ENCODE measurements at regions not wholly inside any gene's neighbourhood (a gene's known extent, or its start where the extent isn't known, plus 50 kb on each side); places are given as distances from the start of the nearest gene placed in this dataset.

GRCh38 chr13:79740991-79741390, 260.0 kb downstream of the NDFIP2 start:
- Histone ChIP-seq H3K4me1 (ENCODE audit: control insufficient read depth, low read depth, low read length) (no peaks in the 10 kb centered on the region), H3K36me3 (ENCODE audit: control insufficient read depth, low read depth, low read length) (no peaks in the 10 kb centered on the region), H3K27me3 (ENCODE audit: control insufficient read depth, insufficient read depth, low read length) (no peaks in the 10 kb centered on the region), H3K9ac (ENCODE audit: low read length) (no peak overlapping the region), H3K9me3 (ENCODE audit: control insufficient read depth, low read depth, low read length) (no peaks in the 10 kb centered on the region), H3K4me3 (ENCODE audit: low read length) (no peak overlapping the region), H3K27ac (ENCODE audit: low read length) (no peak overlapping the region)

- H3K27ac ChIP-seq (ENCODE audit: low read length): no peak overlapping the region
- H3K27me3 ChIP-seq (ENCODE audit: control insufficient read depth, insufficient read depth, low read length): no peaks in the 10 kb centered on the region
Observed at GRCh38 chr13:79736356-79736755, 255.4 kb downstream of the NDFIP2 start.

GRCh38 chr13:79735228-79735627, 254.3 kb downstream of the NDFIP2 start:
- Histone ChIP-seq H3K27ac (ENCODE audit: low read length) (no peak overlapping the region), H3K9me3 (ENCODE audit: control insufficient read depth, low read depth, low read length) (no peaks in the 10 kb centered on the region), H3K4me1 (ENCODE audit: control insufficient read depth, low read depth, low read length) (no peaks in the 10 kb centered on the region), H3K9ac (ENCODE audit: low read length) (no peak overlapping the region), H3K36me3 (ENCODE audit: control insufficient read depth, low read depth, low read length) (no peaks in the 10 kb centered on the region), H3K27me3 (ENCODE audit: control insufficient read depth, insufficient read depth, low read length) (no peaks in the 10 kb centered on the region), H3K4me3 (ENCODE audit: low read length) (no peak overlapping the region)

More at GRCh38 chr13:79736356-79736755, 255.4 kb downstream of the NDFIP2 start:
- Histone ChIP-seq H3K4me3 (ENCODE audit: low read length) (no peak overlapping the region), H3K36me3 (ENCODE audit: control insufficient read depth, low read depth, low read length) (no peaks in the 10 kb centered on the region), H3K9ac (ENCODE audit: low read length) (no peak overlapping the region), H3K9me3 (ENCODE audit: control insufficient read depth, low read depth, low read length) (no peaks in the 10 kb centered on the region), H3K4me1 (ENCODE audit: control insufficient read depth, low read depth, low read length) (no peaks in the 10 kb centered on the region)

GRCh38 chr13:79727086-79727485, 246.1 kb downstream of the NDFIP2 start:
- H3K27me3 ChIP-seq (ENCODE audit: control insufficient read depth, insufficient read depth, low read length): no peaks in the 10 kb centered on the region
- no peaks in the 10 kb centered on the region for H3K9me3 ChIP-seq (ENCODE audit: control insufficient read depth, low read depth, low read length)
- no peaks in the 10 kb centered on the region for H3K36me3 ChIP-seq (ENCODE audit: control insufficient read depth, low read depth, low read length)
- H3K4me3 ChIP-seq (ENCODE audit: low read length): no peak overlapping the region
- no peak overlapping the region for H3K27ac ChIP-seq (ENCODE audit: low read length)
- H3K9ac ChIP-seq (ENCODE audit: low read length): no peak overlapping the region
- no peaks in the 10 kb centered on the region for H3K4me1 ChIP-seq (ENCODE audit: control insufficient read depth, low read depth, low read length)

- Histone ChIP-seq H3K36me3 (ENCODE audit: control insufficient read depth, low read depth, low read length) (no peaks in the 10 kb centered on the region), H3K9ac (ENCODE audit: low read length) (no peak overlapping the region), H3K4me3 (ENCODE audit: low read length) (no peak overlapping the region), H3K4me1 (ENCODE audit: control insufficient read depth, low read depth, low read length) (no peaks in the 10 kb centered on the region), H3K9me3 (ENCODE audit: control insufficient read depth, low read depth, low read length) (no peaks in the 10 kb centered on the region), H3K27me3 (ENCODE audit: control insufficient read depth, insufficient read depth, low read length) (no peaks in the 10 kb centered on the region), H3K27ac (ENCODE audit: low read length) (no peak overlapping the region)
Observed at GRCh38 chr13:79725841-79726240, 244.9 kb downstream of the NDFIP2 start.

GRCh38 chr13:79724348-79725103, 243.6 kb downstream of the NDFIP2 start:
- Histone ChIP-seq H3K27ac (ENCODE audit: low read length) (no peak overlapping the region), H3K36me3 (ENCODE audit: control insufficient read depth, low read depth, low read length) (no peaks in the 10 kb centered on the region), H3K4me3 (ENCODE audit: low read length) (no peak overlapping the region), H3K4me1 (ENCODE audit: control insufficient read depth, low read depth, low read length) (no peaks in the 10 kb centered on the region), H3K9ac (ENCODE audit: low read length) (no peak overlapping the region), H3K9me3 (ENCODE audit: control insufficient read depth, low read depth, low read length) (no peaks in the 10 kb centered on the region), H3K27me3 (ENCODE audit: control insufficient read depth, insufficient read depth, low read length) (no peaks in the 10 kb centered on the region)

GRCh38 chr13:79723519-79724024, 242.6 kb downstream of the NDFIP2 start:
- H3K4me3 ChIP-seq (ENCODE audit: low read length): no peak overlapping the region
- no peaks in the 10 kb centered on the region for H3K27me3 ChIP-seq (ENCODE audit: control insufficient read depth, insufficient read depth, low read length)
- H3K9me3 ChIP-seq (ENCODE audit: control insufficient read depth, low read depth, low read length): no peaks in the 10 kb centered on the region
- H3K9ac ChIP-seq (ENCODE audit: low read length): no peak overlapping the region
- H3K4me1 ChIP-seq (ENCODE audit: control insufficient read depth, low read depth, low read length): no peaks in the 10 kb centered on the region
- H3K27ac ChIP-seq (ENCODE audit: low read length): no peak overlapping the region
- H3K36me3 ChIP-seq (ENCODE audit: control insufficient read depth, low read depth, low read length): no peaks in the 10 kb centered on the region

GRCh38 chr13:79722885-79723445, 242.0 kb downstream of the NDFIP2 start:
- Histone ChIP-seq H3K4me1 (ENCODE audit: control insufficient read depth, low read depth, low read length) (no peaks in the 10 kb centered on the region), H3K9me3 (ENCODE audit: control insufficient read depth, low read depth, low read length) (no peaks in the 10 kb centered on the region), H3K27ac (ENCODE audit: low read length) (no peak overlapping the region)

GRCh38 chr13:79716191-79716590, 235.2 kb downstream of the NDFIP2 start:
- Histone ChIP-seq H3K4me1 (ENCODE audit: control insufficient read depth, low read depth, low read length) (no peaks in the 10 kb centered on the region), H3K9me3 (ENCODE audit: control insufficient read depth, low read depth, low read length) (no peaks in the 10 kb centered on the region), H3K27me3 (ENCODE audit: control insufficient read depth, insufficient read depth, low read length) (no peaks in the 10 kb centered on the region), H3K27ac (ENCODE audit: low read length) (no peak overlapping the region), H3K9ac (ENCODE audit: low read length) (no peak overlapping the region), H3K36me3 (ENCODE audit: control insufficient read depth, low read depth, low read length) (no peaks in the 10 kb centered on the region), H3K4me3 (ENCODE audit: low read length) (no peak overlapping the region)

More at GRCh38 chr13:79722885-79723445, 242.0 kb downstream of the NDFIP2 start:
- H3K36me3 ChIP-seq (ENCODE audit: control insufficient read depth, low read depth, low read length): no peaks in the 10 kb centered on the region
- H3K4me3 ChIP-seq (ENCODE audit: low read length): no peak overlapping the region
- no peaks in the 10 kb centered on the region for H3K27me3 ChIP-seq (ENCODE audit: control insufficient read depth, insufficient read depth, low read length)
- H3K9ac ChIP-seq (ENCODE audit: low read length): no peak overlapping the region

- H3K4me1 ChIP-seq (ENCODE audit: control insufficient read depth, low read depth, low read length): no peaks in the 10 kb centered on the region
- H3K27me3 ChIP-seq (ENCODE audit: control insufficient read depth, insufficient read depth, low read length): no peaks in the 10 kb centered on the region
- no peak overlapping the region for H3K4me3 ChIP-seq (ENCODE audit: low read length)
- H3K36me3 ChIP-seq (ENCODE audit: control insufficient read depth, low read depth, low read length): no peaks in the 10 kb centered on the region
- no peak overlapping the region for H3K27ac ChIP-seq (ENCODE audit: low read length)
- no peak overlapping the region for H3K9ac ChIP-seq (ENCODE audit: low read length)
- H3K9me3 ChIP-seq (ENCODE audit: control insufficient read depth, low read depth, low read length): no peaks in the 10 kb centered on the region
Observed at GRCh38 chr13:79711631-79712030, 230.7 kb downstream of the NDFIP2 start.

- Histone ChIP-seq H3K9me3 (ENCODE audit: control insufficient read depth, low read depth, low read length) (no peaks in the 10 kb centered on the region), H3K4me1 (ENCODE audit: control insufficient read depth, low read depth, low read length) (no peaks in the 10 kb centered on the region), H3K9ac (ENCODE audit: low read length) (no peak overlapping the region), H3K4me3 (ENCODE audit: low read length) (no peak overlapping the region), H3K36me3 (ENCODE audit: control insufficient read depth, low read depth, low read length) (no peaks in the 10 kb centered on the region), H3K27ac (ENCODE audit: low read length) (no peak overlapping the region), H3K27me3 (ENCODE audit: control insufficient read depth, insufficient read depth, low read length) (no peaks in the 10 kb centered on the region)
Observed at GRCh38 chr13:79710376-79710775, 229.4 kb downstream of the NDFIP2 start.

- H3K36me3 ChIP-seq (ENCODE audit: control insufficient read depth, low read depth, low read length): no peaks in the 10 kb centered on the region
- no peak overlapping the region for H3K9ac ChIP-seq (ENCODE audit: low read length)
- H3K27me3 ChIP-seq (ENCODE audit: control insufficient read depth, insufficient read depth, low read length): no peaks in the 10 kb centered on the region
- no peak overlapping the region for H3K27ac ChIP-seq (ENCODE audit: low read length)
- H3K4me1 ChIP-seq (ENCODE audit: control insufficient read depth, low read depth, low read length): no peaks in the 10 kb centered on the region
- no peaks in the 10 kb centered on the region for H3K9me3 ChIP-seq (ENCODE audit: control insufficient read depth, low read depth, low read length)
- no peak overlapping the region for H3K4me3 ChIP-seq (ENCODE audit: low read length)
Observed at GRCh38 chr13:79709471-79709870, 228.5 kb downstream of the NDFIP2 start.
